ENCODE measurements at regions not wholly inside any gene's neighbourhood (a gene's known extent, or its start where the extent isn't known, plus 50 kb on each side); places are given as distances from the start of the nearest gene placed in this dataset.
A peak's percentile ranks its signal among the peaks of the same experiment; 100 is the strongest.
"Not testable (repeated sequence)": the region's sequence is repeated elsewhere in the genome, so short reads cannot be mapped to it uniquely, and the experiment has no call there.

DNA sequence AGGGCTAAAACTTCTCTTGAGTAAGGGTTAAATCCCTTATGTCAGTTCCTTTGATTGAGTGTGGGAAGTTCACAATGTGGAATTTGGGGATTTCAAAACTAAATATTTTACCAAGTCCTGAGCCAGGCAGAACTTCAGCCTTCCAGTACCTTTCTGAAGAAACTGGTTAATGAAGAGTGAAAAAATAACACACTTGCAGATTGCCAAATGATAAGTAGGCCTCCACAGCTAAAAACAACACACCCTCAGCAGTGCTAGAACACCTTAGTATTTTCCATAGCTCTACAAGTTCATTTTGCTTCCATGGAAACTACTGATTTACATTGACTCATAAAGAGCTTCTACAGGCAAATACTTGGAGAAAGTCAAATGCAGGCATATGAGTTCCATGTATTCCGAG, 326.8 kb downstream of the ZNF674 start:
- no peak for ATAC-seq

DNA sequence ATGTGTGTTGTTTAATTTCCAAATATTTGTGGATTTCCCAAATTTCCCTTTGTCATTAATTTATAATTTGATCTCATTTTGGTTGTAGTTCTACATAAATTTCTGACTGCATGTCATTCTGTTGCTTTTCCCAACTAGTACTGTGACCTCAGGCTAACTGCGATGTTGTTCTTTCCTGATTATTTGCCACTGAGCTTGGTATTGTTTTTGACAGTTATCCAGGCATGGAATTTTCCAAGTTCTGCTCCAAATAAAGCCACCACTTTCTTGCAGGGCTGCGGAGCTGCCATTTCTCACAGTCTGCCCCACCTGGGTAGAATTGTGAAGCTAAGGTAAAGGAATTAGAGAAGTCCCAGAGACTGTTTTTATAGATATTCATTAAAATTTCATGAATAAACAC, 328.8 kb downstream of the ZNF674 start:
- no peak for ATAC-seq

DNA sequence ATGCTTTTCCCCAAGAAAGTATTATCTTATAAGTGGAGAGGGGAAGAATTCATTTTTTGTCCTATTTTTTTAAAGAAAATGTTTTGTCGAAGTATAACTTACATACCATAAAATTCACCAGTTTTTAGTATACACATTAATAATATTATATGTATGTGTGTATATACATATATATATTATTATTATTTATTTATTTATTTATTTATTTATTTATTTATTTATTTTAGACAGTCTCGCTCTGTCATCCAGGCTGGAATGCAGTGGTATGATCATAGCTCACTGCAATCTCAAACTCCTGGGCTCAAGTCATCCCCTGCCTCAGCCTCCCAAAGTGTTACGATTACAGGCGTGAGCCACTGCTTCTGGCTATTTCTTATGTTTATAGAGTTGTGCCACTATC, 334.1 kb downstream of the ZNF674 start:
- ATAC-seq = no peak

GRCh38 chrX:46209768-46210167, 335.5 kb downstream of the ZNF674 start:
- ATAC-seq = no peak

- ATAC-seq = no peak
These were observed 336.2 kb downstream of the ZNF674 start for GRCh38 chrX:46209037-46209436.

- peak; percentile 51 to 73 for ATAC-seq
These were observed 336.9 kb downstream of the ZNF674 start for GRCh38 chrX:46208225-46208854.

DNA sequence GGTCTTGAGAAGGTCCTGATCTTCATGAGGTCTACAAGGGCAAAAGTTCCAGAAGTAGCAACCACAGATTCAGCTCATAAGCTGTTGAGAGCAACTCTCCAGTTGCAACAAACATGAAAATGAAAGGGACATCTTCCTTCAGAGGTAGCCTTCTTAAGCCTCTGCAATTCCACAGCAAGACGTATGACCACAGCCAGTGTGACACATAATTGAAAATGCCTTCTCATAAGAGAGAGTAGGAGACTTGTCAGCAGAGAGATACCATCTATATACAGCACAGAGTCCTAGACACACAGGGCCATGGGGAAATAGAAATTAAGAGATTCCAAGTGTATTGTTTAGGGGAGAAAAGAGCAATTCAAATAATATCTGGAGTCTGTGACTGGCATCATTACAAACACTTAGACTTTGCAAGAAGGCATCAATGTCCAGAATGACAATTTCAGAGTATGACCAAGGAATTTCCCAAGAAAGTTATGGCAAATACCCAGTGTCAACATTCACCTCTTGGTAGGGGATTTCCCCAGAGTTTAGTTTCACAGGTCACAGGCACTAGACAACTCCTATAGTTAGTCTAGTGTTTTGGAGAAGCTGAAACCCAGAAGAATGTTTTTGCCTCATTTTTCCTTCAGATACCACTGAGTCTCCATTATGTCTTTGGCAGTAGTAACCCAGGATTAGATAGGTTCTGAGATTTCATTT, 340.3 kb downstream of the ZNF674 start:
- ATAC-seq = no peak

GRCh38 chrX:46202733-46203514, 342.3 kb downstream of the ZNF674 start:
- ATAC-seq = no peak

- ATAC-seq = no peak
These were observed 344.8 kb downstream of the ZNF674 start for GRCh38 chrX:46200413-46200812.

GRCh38 chrX:46198858-46199257, 346.4 kb downstream of the ZNF674 start:
- ATAC-seq = no peak

GRCh38 chrX:46186811-46187106, 358.5 kb downstream of the ZNF674 start:
- ATAC-seq = not testable (repeated sequence)

DNA sequence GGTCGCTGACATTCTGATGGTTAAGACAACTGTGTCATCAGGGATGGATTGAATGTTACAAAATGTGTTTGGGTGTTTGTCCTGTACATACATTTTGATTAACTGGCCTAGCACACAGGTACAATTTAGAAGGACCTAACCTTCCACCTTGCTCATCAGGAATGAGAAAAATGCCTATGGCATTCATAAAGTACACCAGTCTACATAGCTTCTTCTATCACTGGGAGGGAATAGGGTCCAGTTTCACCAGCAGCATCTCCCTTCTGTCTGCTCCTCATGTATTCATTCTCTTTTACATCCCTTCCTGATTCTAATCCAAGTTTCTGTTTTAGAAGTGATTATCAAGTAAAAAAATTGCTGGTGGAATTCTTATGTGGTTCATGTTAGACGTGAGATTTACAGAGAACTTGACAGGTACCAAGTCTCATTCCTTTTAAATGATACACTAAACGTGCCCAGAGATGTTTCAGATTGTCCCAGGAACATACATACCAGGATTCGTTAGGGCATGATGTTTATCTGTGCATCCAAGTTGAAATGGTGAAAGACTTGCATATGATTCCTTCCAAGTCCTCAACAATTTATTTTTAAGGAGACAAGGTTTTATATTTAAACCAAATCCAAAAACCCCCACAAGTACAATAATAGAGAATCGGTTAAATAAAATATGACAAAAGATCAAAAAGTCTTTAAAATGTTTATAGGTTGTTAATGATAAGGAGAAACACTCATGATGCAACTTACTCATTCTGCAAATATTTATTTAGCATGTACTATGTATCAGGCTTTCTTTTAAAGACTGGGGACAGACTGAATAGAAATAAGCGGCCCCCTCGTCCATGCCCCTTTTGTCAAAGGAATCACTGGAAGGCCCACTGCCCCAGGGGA, 359.1 kb downstream of the ZNF674 start:
- ATAC-seq = no peak

DNA sequence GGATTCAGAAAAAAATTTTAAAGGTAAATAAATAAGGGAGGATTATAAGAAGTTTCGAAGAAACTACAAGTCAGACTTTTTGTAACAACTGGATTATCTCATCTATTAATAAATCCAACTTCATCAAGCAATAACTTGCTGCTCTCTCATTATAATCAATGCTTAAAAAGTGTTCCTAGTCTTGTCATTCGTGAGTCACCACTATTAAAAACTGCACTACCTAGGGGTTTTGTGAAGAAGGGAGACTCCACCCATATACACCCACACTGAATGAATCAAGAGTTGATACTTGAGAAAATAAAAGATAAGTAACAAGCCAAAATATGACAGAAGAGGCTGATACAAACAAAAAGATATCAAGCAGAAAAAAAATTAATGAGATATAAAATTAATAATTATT, 360.5 kb downstream of the ZNF674 start:
- ATAC-seq = peak; percentile 70 to 80

DNA sequence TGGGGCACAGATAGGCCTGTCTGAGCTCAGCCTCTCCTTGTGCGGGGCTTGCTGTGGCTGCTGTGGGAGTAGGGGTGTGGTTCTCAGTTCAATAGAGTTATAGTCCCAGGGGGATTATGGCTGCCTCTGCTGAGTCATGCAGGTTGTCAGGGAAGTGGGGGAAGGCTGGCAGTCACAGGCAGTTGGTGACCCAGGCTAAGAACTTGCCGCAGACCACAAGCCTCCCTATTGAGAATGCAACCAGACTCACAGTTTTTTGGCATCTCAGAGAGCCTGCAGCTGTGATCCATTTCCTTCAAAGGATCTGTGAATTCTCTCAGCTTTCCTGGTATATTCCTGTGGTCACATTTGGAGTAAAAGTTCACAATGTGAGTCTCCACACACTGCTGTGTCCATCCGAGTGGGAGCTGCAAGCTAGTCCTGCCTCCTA, 364.9 kb downstream of the ZNF674 start:
- no peak for ATAC-seq

DNA sequence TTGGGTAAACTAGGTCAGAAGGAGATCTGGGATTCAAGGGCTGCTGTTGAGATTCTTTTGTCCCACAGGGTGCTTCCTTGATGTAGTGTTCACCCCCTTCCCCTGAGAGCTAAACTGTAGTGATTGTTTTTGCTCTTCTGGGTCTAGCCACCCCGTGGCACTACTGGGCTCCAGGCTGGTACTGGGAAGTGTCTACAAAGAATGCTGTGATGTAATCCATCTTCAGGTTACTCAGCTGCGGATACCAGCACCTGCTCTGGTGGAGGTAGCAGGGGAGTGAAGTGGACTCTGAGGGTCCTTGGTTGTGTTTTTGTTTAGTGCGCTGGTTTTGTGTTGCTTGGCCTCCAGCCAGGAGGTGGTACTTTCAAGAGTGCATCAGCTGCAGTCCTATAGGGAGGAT, 365.5 kb downstream of the ZNF674 start:
- no peak for ATAC-seq

DNA sequence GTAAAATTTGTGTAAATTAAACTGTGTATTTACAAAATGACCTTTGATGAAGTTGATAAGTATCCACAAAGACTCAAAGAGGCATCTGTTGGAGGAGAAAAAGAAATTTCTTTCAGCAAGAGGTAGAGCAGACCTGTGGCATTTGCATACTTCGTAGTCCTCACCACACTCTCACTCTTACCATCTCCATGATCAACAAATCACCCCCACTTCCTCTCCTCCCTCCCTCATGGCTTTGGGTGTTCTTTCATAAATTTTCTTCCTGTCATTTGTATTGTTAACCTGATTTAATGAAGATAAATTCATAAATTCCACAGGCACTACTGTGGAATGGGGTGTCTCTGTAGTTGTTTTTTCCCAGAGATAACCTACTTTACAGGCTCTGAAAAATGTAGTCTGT, 366.5 kb downstream of the ZNF674 start:
- no peak for ATAC-seq

- ATAC-seq = no peak
These were observed 372.1 kb downstream of the ZNF674 start for GRCh38 chrX:46173159-46173558.

DNA sequence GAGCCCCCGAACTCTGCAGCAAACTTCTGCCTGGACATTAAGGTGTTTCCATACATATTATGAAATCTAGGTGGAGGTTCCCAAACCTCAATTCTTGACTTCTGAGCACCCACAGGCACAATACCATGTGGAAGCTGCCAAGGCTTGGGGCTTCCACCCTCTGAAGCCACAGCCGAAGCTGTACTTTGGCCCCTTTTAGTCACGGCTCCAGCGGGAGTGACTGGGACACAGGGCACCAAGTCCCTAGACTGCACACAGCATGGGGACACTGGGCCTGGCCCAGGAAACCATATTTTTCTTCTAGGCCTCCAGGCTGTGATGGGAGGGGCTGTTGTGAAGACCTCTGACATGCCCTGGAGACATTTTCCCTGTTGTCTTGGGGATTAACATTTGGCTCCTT, 373.8 kb downstream of the ZNF674 start:
- not testable (repeated sequence) for ATAC-seq

DNA sequence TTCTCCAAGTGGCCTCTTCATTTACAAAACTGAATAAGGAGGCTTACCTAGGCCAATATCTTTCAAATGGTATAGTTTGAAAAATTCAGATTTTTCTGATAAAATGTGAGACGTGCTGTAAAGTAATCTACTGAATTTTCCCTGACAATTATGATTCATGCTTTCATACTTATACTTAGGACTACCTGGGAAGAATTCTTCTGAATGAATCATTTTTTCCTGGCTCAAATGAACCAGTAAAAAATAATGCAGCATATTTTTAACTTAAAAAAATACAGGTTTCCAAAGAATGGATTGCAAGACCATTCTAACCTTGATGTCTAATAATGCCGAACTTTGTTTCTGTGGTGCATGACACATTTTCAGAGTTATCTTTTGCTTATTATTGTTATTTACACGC, 375.4 kb downstream of the ZNF674 start:
- ATAC-seq = no peak

GRCh38 chrX:46168254-46168653, 377.0 kb downstream of the ZNF674 start:
- no peak for ATAC-seq

GRCh38 chrX:46165866-46166265, 379.4 kb downstream of the ZNF674 start:
- no peak for ATAC-seq

GRCh38 chrX:46165411-46165810, 379.8 kb downstream of the ZNF674 start:
- ATAC-seq = no peak

DNA sequence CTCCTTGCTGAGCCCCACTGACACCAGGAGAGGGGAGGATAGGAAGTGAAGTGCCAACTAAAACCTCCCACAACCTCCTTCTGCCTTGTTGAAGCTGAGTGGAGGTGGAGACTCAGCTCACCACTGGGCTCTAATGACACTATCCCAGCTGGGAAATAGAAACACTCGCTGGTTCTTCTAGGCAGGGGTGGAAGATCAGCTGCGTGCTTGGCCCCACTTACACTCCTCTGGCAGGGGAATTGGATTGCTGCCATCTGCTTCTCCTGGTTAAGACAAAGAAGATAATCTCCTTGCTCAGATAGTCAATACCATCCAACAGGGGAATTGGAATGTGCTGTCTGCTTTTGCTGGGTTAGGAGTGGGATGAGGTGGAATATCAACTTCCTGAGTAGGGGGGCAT, 392.5 kb downstream of the ZNF674 start:
- no peak for ATAC-seq
